ENCODE measurements at regions not wholly inside any gene's neighbourhood (a gene's known extent, or its start where the extent isn't known, plus 50 kb on each side); places are given as distances from the start of the nearest gene placed in this dataset.

DNA sequence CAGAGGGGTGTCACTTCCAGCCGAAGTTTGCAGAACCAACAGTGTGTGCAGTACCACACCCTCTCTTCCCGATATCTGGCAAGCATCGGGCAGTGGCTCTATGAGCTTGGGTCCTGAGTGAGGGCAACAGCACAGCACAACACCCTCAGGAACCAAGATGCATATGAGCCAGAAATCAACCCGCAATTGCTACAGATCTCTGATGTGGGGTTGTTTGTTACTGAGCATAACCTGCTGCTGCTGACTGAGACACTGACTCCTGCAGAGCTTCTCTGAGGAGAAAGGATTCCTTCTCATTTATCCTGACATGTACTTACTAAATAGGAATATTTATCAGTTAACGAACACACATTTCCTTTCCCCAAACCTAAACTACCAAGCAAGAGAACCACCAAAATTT, 218.3 kb downstream of the RBFOX3 start:
- TF ChIP-seq, protein P1, sequence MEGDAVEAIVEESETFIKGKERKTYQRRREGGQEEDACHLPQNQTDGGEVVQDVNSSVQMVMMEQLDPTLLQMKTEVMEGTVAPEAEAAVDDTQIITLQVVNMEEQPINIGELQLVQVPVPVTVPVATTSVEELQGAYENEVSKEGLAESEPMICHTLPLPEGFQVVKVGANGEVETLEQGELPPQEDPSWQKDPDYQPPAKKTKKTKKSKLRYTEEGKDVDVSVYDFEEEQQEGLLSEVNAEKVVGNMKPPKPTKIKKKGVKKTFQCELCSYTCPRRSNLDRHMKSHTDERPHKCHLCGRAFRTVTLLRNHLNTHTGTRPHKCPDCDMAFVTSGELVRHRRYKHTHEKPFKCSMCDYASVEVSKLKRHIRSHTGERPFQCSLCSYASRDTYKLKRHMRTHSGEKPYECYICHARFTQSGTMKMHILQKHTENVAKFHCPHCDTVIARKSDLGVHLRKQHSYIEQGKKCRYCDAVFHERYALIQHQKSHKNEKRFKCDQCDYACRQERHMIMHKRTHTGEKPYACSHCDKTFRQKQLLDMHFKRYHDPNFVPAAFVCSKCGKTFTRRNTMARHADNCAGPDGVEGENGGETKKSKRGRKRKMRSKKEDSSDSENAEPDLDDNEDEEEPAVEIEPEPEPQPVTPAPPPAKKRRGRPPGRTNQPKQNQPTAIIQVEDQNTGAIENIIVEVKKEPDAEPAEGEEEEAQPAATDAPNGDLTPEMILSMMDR (IDR thresholded peaks at IDR 0.05; ENCODE audit: insufficient read depth, low read length, poor library complexity, severe bottlenecking): no peak
- no peak for TF ChIP-seq EZH2phosphoT487 (conservative IDR thresholded peaks at IDR 0.05; ENCODE audit: low read length)

Measured in SU-DHL-6 (cell line).